B cell (primary cell): ENCODE measurements at regions not wholly inside any gene's neighbourhood (a gene's known extent, or its start where the extent isn't known, plus 50 kb on each side); places are given as distances from the start of the nearest gene placed in this dataset.

ENCODE experiments used
- ATAC-seq: fragments of 200-7000 bp; cut with Tn5 transposase; one replicate; pipeline ENCODE4 v1.10.0; 2021; ENCODE audit warnings: low read depth, mild to moderate bottlenecking, moderate number of reproducible peaks, moderate library complexity
- CTCF ChIA-PET: fragments of 350-600 bp; sonication (Branson Sonifier 250); formaldehyde crosslinking; loops from one replicate; lab custom pipeline; 2021; ENCODE audit warnings: antibody characterized with exemption, inconsistent platforms; lab: Charles Lee
- POLR2A ChIA-PET: fragments of 350-600 bp; sonication (Branson Sonifier 250); formaldehyde crosslinking; loops from one replicate; lab custom pipeline; 2021; ENCODE audit warnings: antibody characterized with exemption; lab: Charles Lee
- DNase-seq: peaks from one replicate; pipeline ENCODE4 v3.0.0; 2013
- H2AFZ ChIP-seq: 2 replicates; pipeline ENCODE4 v1.6.1; 2012; ENCODE audit warnings: mild to moderate bottlenecking, low read depth, low read length; ENCODE audit not compliant: insufficient read depth, poor library complexity, severe bottlenecking
- H3K27ac ChIP-seq, 2 donors: 1 replicate in 1 of 2; 2 replicates in 1 of 2; pipeline ENCODE4 v1.5.1; 2012 to 2013; ENCODE audit warnings: low read length in 2 of 2, mild to moderate bottlenecking in 2 of 2, moderate library complexity in 1 of 2
- H3K27me3 ChIP-seq, 4 experiments: fragments of 200-600 bp in 1 of 4; sonication (generic) in 1 of 4; replicated peaks in 1 of 4; 1 replicate in 2 of 4; 2 replicates in 2 of 4; pipeline versions ENCODE4 v1.6.1 to v1.7.0; 2013 to 2016; ENCODE audit warnings: low read length in 3 of 4, mild to moderate bottlenecking in 2 of 4, mixed read lengths in 1 of 4, moderate library complexity in 1 of 4; ENCODE audit not compliant: insufficient read depth in 4 of 4, control insufficient read depth in 3 of 4; ENCODE audit errors: control extremely low read depth in 1 of 4
- H3K36me3 ChIP-seq, 2 experiments: replicated peaks in 1 of 2; 1 replicate in 1 of 2; 2 replicates in 1 of 2; pipeline versions ENCODE4 v1.6.1 to v1.7.1; 2013; ENCODE audit warnings: low read length in 1 of 2; ENCODE audit not compliant: insufficient read depth in 2 of 2, control insufficient read depth in 1 of 2; ENCODE audit errors: control extremely low read depth in 1 of 2, extremely low read depth in 1 of 2
- H3K4me1 ChIP-seq, 2 donors: fragments of 200-600 bp in 1 of 2; sonication (generic) in 1 of 2; 1 replicate in 1 of 2; 2 replicates in 1 of 2; pipeline versions ENCODE4 v1.5.1 to v1.6.1; 2013 to 2017; ENCODE audit warnings: low read length in 2 of 2; ENCODE audit not compliant: control insufficient read depth in 2 of 2, insufficient read depth in 2 of 2
- H3K4me2 ChIP-seq: replicated peaks from 2 replicates; pipeline ENCODE3; 2012; ENCODE audit warnings: mild to moderate bottlenecking, low read depth, low read length; ENCODE audit not compliant: poor library complexity, severe bottlenecking
- H3K4me3 ChIP-seq, 5 experiments: fragments of 200-600 bp in 1 of 5; sonication (generic) in 1 of 5; 1 replicate in 3 of 5; 2 replicates in 2 of 5; pipeline versions ENCODE4 v1.5.1 to v1.7.0; 2011 to 2016; ENCODE audit warnings: low read length in 4 of 5, mild to moderate bottlenecking in 4 of 5, low read depth in 2 of 5, control low read depth in 1 of 5, moderate library complexity in 1 of 5; ENCODE audit not compliant: insufficient read depth in 1 of 5; ENCODE audit errors: control extremely low read depth in 1 of 5, extremely low read depth in 1 of 5
- H3K79me2 ChIP-seq: fragments of 200-600 bp; sonication (generic); one replicate; pipeline ENCODE4 v1.6.0; 2016; ENCODE audit warnings: low read length; ENCODE audit not compliant: control insufficient read depth, insufficient read depth
- H3K9ac ChIP-seq: fragments of 200-600 bp; sonication (generic); 2 replicates; pipeline ENCODE4 v1.6.1; 2017; ENCODE audit warnings: mild to moderate bottlenecking, low read length, moderate library complexity
- H3K9me3 ChIP-seq, 3 donors: one replicate each; pipeline versions ENCODE4 v1.6.1 to v1.7.1; 2013; ENCODE audit warnings: low read length in 2 of 3; ENCODE audit not compliant: control insufficient read depth in 2 of 3, insufficient read depth in 1 of 3; ENCODE audit errors: control extremely low read depth in 1 of 3
- H4K20me1 ChIP-seq: 2 replicates; pipeline ENCODE4 v1.6.0; 2012; ENCODE audit warnings: mild to moderate bottlenecking, low read length; ENCODE audit not compliant: insufficient read depth, control insufficient read depth, poor library complexity, severe bottlenecking
- H3K27ac Mint-ChIP-seq: one replicate; pipeline ENCODE4 v1.8.0; 2021; ENCODE audit warnings: mixed read lengths
- H3K27me3 Mint-ChIP-seq: one replicate; pipeline ENCODE4 v1.8.0; 2021; ENCODE audit warnings: mixed read lengths
- H3K4me1 Mint-ChIP-seq: one replicate; pipeline ENCODE4 v1.8.0; 2021; ENCODE audit warnings: mixed read lengths
- H3K4me3 Mint-ChIP-seq: one replicate; pipeline ENCODE4 v1.8.0; 2021; ENCODE audit warnings: mixed read lengths
- H3K9me3 Mint-ChIP-seq: one replicate; pipeline ENCODE4 v1.8.0; 2022; ENCODE audit warnings: mixed read lengths; ENCODE audit not compliant: insufficient read depth
- CTCF ChIP-seq: fragments of 200-600 bp; IDR thresholded peaks from one replicate; pipeline ENCODE4 v1.8.0; 2022; ENCODE audit warnings: antibody characterized with exemption, mild to moderate bottlenecking
- EZH2 ChIP-seq: IDR thresholded peaks from 2 replicates; pipeline ENCODE4 v1.6.1; 2012; ENCODE audit warnings: borderline replicate concordance, low read depth, mild to moderate bottlenecking, moderate library complexity, low read length; ENCODE audit not compliant: insufficient read depth, poor library complexity, severe bottlenecking
- WGBS: methylation state at CpG from one replicate; pipeline ENCODE4 v1.1.5; 2013; ENCODE audit warnings: missing lambda C conversion rate; ENCODE audit not compliant: insufficient coverage; 5-methylcytosine and 5-hydroxymethylcytosine counted together
- intact Hi-C: fragments of 100-400 bp; cut with micrococcal nuclease; formaldehyde crosslinking; loops from one replicate; pipeline ENCODE4 v1.10.0; 2022

GRCh38 chr2:48113767-48114166 is 200.7 kb upstream of the FOXN2 start:
- H3K9me3 Mint-ChIP-seq: no peaks in the 10 kb centered on the region
- no peaks in the 10 kb centered on the region for H3K79me2 ChIP-seq
- peak overlapping the region; percentile 34 for H3K27ac Mint-ChIP-seq
- H3K27ac ChIP-seq: no peak overlapping the region
- intact Hi-C loops: no loop called here
- ChIA-PET POLR2A (interaction anchor here (0.6 kb wide), 1 partner anchor 298 kb away, joined by 5 read pairs; no protein-coding TSS in a partner anchor), CTCF (interaction anchor here (1.1 to 1.7 kb wide), 5 partner anchors 9 to 311 kb away, joined by 3 to 6 read pairs (median 3); no protein-coding TSS in a partner anchor)
- no peak for TF ChIP-seq CTCF
- no peak for TF ChIP-seq EZH2
- H3K27me3 Mint-ChIP-seq: no peaks in the 10 kb centered on the region
- H4K20me1 ChIP-seq: no peaks in the 10 kb centered on the region
- H3K4me2 ChIP-seq: no peak overlapping the region
- H3K36me3 ChIP-seq: no peaks in the 10 kb centered on the region
- H3K27me3 ChIP-seq: no peaks in the 10 kb centered on the region
- ATAC-seq (no peak), DNase-seq (no peak)
- H2AFZ ChIP-seq: no peak overlapping the region
- no peaks in the 10 kb centered on the region for H3K9me3 ChIP-seq
- H3K4me3 Mint-ChIP-seq: peak overlapping the region; percentile 11
- no CpG with 5 or more reads among the region's 1 CpG for WGBS
- no peak overlapping the region for H3K9ac ChIP-seq
- no peak overlapping the region for H3K4me3 ChIP-seq
- peaks cover 17% of the 10 kb centered on the region for H3K4me1 Mint-ChIP-seq
- H3K4me1 ChIP-seq: peaks cover 4 to 7% of the 10 kb centered on the region in 2 donors

DNA sequence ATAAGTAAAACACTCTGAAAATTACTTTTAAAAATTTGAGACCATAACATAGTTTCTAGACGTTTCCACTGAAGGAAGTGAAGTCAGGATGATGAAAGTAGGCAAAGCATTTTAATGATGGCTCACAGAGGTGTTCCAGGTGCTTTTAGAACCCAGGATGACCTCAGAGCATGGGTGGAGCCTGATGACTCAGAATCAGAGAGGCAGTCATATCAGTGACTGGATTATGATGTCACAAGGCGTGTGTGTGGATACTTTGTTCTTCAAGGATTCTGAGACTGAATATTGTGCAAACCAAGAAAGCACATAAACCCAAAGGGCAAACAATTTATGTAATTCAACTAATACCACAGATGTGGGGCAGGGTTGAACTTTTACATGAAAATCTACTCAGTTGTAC is 200.2 kb upstream of the FOXN2 start:
- Mint-ChIP-seq H3K27ac (no peak overlapping the region), H3K27me3 (no peaks in the 10 kb centered on the region), H3K4me3 (no peak overlapping the region), H3K4me1 (peaks cover 17% of the 10 kb centered on the region), H3K9me3 (no peaks in the 10 kb centered on the region)
- H3K9me3 ChIP-seq: no peaks in the 10 kb centered on the region
- no peak overlapping the region for H3K9ac ChIP-seq
- WGBS: no CpG with 5 or more reads among the region's 2 CpGs
- no peak overlapping the region for H3K4me2 ChIP-seq
- H3K36me3 ChIP-seq: no peaks in the 10 kb centered on the region
- intact Hi-C loops: no loop called here
- H2AFZ ChIP-seq: no peak overlapping the region
- H3K79me2 ChIP-seq: no peaks in the 10 kb centered on the region
- no peaks in the 10 kb centered on the region for H3K27me3 ChIP-seq
- POLR2A ChIA-PET: interaction anchor here (0.6 kb wide), 1 partner anchor 298 kb away, joined by 5 read pairs; no protein-coding TSS in a partner anchor
- peak; percentile 31 for DNase-seq
- TF ChIP-seq EZH2: no peak
- TF ChIP-seq CTCF: no peak
- ATAC-seq: no peak
- no peak overlapping the region for H3K4me3 ChIP-seq
- peaks cover 4 to 7% of the 10 kb centered on the region in 2 donors for H3K4me1 ChIP-seq
- no peaks in the 10 kb centered on the region for H4K20me1 ChIP-seq
- CTCF ChIA-PET: interaction anchor here (1.1 to 1.7 kb wide), 5 partner anchors 9 to 310 kb away, joined by 3 to 6 read pairs (median 3); no protein-coding TSS in a partner anchor
- no peak overlapping the region for H3K27ac ChIP-seq
